NCI-H345 treated with DMSO at 0.1 percent for 48 hours (cell line): ENCODE measurements at regions not wholly inside any gene's neighbourhood (a gene's known extent, or its start where the extent isn't known, plus 50 kb on each side); places are given as distances from the start of the nearest gene placed in this dataset.

Experiments used
- DNase-seq: peaks from one replicate; lab custom pipeline; 2025; ENCODE audit not compliant: unreplicated experiment; lab: John Stamatoyannopoulos, UW

DNA sequence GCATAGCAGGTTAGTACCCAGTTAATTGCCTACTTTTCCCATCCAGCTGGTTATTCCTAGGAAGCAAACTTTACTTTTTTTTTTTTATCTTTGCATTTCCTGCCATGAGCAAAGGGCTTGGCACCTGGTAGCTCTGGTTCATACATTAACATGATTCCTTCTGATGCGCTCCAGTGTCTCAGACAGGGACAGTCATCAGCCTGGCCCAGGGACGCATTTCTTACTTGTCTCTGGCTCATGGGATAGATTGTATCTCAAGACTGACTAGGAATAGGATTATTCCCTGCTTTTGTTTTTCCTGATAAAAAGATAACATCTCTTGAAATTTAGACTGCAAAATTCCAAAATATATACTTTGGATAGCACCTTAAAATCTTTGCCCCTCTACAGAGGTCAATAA, 571.5 kb upstream of the TENM3 start:
- no peak for DNase-seq

DNA sequence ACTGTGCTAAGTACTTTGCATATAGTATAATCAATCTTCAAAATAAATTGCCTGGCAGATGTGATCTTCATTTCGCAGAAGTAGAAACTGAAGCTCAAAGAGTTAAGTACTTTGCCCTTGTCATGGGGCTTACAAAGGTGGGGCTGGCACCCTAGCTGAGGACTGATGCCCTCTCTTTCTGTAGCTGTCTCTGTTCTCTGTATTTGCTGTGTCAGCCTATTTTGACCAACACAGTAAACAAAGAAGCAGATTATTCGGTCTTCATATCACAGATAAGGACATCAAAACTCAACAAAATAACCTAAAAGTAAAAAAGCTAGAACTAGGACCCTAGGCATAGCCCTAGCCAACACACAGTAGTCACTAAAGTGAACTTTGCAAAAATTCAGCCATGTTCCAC, 570.5 kb upstream of the TENM3 start:
- DNase-seq, result no peak

DNA sequence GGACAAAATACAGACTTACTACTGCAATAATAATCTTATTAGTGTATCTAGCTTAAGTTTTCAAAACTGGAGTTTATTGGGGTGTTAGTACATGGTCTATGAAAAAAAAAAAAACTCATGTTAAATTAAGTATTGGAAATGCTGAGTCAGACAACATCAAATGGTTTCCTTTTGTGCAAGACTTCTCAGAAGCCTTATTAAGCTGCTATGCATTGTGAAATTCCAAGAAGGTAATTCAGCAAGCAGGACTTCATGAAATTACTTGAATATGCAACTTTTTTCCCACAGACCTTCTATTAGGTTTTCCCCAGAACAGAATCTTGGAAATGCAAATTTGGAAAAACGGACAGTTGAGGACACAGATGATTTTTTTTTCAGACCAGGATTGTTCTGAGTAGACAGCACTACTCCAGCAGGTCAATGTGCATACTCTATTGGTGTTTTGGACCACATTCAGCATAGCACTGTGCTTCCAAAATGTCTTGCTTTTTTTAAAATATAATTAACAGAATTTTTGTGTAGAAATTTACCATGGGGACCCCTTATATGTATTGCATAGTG, 568.8 kb upstream of the TENM3 start:
- no peak for DNase-seq

DNA sequence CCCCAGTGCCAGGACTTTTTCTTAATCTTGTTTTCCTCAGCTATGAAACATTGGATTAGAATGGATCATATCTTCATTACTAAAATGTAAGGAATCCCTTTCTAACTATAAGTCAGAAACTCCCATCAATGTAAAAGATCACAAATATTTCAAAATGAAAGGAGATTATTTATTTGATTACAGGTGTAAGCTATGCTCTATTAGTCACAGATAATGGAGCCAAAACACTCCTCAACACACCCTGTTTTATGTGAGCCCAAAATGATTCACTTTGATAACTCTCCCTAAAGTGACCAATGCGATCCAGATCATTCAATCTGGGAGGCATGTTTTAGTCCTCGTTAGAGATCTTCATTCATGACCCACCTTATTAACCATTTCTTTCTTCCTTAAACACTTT, 566.7 kb upstream of the TENM3 start:
- DNase-seq, result no peak

DNA sequence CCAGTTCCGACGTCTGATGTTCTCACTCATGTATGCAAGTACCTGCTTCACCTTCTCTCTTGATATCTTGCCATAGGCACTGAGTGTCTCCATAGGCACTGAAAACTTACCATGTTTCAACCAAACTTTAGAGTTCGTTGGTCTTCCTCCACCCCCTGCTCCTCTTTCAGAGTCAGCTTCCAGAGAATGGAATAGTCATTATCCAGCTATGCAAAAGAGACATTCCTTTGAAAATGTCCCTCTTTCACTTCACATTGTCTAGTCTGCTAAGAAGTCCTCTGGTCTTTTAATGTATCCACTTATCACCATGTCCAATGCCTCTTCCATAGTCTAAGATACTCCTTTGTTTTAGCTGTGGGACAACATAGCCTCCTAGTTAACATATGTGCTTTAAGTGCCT, 566.0 kb upstream of the TENM3 start:
- no peak for DNase-seq

DNA sequence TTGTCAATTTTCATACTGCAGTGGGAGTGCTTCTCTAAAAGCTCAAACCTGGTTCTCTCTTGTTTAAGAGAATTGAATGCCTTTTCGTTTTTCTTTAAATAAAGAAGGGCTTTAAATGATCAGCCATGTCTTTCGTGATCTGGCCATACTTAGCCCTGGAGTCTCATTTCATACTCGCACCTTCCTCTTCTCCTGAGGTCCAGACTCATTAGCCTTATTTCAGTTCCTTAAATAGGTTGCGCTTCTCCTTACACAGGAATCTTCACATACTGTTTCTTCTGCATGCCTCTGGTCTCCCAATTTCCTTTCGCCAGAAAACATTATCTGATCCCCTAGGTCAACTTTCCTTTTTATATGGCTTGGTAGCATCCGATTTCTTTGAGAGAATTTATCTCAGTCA, 565.6 kb upstream of the TENM3 start:
- DNase-seq, result no peak

DNA sequence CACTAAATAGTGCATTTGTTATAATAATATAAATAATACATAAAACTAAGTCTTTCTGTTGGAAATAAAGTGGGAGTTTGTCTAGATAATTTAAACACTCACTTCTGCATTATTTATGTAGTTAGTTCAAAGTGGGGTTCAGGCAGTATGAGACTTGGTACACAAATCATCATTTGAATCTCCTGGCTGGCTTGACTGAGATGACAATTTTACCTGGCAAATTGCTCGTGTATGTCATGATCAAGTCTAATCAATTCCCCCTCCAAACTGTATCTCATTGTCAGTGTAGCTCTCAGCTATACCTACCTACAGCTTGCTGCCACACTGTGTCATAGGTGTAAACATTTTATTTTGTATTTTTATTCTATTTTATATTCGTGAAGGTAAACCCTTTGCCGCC, 563.4 kb upstream of the TENM3 start:
- DNase-seq, result no peak

DNA sequence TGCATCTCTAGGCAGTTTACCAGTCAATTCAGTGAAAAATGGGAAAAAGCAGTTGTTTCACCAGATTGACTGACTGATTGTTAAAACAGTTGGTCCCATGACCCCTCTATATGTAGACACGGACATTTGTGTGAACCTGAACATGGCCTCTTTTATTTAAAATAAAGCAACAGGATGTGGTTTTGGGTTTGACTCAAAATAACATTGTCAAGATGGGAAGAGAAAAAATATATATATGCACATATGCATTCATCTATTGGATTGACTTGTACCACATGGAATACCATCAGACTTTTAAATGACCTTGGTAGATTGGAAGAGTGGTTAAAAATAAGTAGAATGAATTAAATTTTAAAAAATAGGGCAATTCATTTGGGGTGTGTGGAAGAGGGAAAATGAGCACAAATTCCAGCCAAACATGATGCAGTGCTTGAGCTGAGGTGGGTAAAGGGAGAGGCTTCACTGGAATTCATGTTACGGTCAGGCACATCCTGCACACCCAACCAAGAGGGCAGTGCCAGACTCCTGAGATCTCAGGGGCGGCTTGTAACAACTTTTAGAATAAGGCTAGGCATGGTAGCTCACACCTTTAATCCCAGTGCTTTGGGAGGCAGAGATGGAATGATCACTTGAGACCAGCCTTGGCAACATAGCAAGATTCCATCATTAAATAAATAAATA, 560.7 kb upstream of the TENM3 start:
- DNase-seq, result no peak

DNA sequence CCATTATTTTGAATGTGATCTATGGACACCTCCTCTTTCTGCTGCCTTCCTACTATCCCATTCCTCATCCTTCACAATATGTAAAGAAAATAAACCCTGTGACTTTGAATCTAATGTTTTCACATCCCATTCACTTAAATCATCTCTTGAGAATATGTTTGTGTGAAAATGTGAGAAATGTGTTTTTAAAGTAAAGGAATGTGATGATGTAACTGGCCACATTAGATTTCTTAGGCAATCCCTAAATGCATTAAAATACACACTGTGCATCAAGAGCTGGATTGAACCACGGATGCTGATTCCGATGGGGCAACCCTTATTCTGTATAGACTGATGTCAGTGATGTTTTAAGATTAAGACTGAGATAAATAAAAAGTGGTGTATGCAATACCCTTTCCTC, 558.9 kb upstream of the TENM3 start:
- DNase-seq, result no peak

DNA sequence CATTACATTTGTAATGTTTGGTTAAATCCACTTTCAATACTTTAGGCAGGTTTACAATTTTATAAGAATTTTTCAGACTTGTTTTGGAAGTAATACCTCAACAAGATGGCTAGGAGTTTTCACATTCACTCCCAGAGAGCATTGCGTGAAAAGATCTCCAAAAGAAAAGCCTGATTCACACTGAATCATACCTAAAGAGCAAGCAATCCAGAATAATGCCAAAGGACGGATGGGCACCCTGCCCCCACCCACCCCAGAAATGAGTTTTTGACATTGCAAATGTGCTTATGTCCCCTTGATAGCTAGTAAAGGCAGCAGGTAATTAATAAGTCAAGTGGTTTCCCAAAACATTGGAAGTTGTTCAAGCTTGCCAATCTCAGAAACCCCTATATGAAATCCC, 557.7 kb upstream of the TENM3 start:
- no peak for DNase-seq

DNA sequence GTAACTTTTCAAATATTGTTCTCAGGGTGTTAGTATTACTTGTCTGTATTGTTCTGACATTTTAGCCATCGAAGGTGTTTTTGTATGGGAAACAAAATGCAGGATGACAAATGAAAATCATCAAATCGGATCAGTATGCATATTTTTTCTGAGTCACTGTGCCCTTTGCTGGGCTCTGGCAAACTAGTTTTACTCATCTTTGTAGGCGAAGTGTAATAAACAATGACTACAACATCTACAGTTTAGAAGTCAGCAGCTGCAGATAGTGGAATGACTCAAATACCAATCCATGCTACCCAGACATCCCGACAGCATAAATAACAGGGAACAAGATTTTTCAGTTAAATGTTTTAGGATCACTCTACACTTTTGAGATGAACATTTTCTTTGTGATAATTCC, 557.3 kb upstream of the TENM3 start:
- DNase-seq, result no peak

DNA sequence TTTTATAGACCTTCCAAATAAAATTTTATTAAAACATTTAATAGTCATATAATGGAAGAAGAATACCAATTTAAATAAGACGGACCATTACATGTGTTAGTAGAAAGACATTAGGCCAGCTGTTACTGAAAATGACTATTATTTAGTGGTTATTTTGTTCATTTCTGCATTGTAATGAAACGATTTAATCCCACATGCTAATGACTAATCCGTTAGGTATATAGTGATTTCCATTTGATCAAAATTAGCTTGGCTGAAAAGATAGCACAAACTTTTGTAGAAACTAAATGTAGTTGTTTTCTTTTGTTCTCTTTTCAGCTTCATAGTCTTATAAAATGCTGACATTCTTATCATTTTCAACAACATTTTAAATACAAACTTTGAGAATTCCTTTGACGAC, 556.1 kb upstream of the TENM3 start:
- DNase-seq, result no peak

DNA sequence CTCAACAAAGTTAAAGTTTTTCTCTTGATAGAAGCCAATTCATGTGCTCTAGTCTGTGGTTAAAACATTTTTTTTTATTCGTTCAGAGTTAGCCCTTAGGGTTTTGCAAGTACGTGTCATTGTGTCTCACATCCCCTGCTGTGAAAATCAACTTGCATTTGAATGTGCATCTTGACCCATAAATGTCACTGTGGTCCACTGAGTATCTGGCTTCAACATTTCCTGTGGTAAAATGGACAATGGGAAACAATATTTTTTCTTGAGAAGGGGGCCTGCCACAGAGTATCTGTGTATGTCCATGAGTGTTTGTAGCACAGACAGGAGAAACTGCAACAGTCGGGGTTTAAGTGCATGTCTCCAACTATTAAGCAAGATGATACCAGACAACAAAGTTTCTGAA, 554.8 kb upstream of the TENM3 start:
- DNase-seq, result no peak

DNA sequence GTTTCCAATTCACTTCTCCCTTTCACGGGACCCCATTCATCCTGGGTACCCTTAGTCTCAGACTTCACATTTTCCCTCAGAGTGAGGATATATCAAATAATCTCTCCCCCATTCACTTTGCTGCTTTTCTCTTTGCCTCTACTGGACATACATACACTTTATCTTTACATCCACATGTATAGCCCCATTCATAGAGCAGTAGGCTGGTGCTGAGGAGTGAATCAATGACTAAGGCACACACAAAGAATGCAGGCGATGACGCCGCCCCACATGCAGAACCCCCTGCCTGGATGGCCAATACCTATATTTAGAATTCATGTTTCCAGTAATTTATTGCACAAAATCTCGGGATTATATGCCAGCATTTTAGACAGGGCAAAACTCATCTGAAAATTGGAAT, 554.3 kb upstream of the TENM3 start:
- DNase-seq, result no peak

DNA sequence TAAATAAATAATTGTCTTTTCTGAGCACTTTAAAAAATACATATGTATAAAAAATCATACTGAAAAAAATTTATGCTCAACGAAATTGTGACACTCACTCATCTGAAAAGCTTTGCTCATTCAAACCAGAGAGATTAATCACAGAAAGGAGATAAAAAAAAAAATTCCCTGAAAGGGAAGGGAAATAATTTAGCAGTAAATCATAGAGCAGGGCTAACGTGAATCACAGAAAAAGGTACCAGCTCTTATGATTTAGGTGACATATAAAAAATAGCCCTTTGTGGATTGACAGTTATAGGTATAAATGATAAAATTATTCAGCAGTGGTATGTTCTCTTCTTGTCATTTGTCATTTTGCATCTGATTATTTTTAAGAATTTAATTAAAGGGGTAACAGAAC, 552.7 kb upstream of the TENM3 start:
- no peak for DNase-seq

DNA sequence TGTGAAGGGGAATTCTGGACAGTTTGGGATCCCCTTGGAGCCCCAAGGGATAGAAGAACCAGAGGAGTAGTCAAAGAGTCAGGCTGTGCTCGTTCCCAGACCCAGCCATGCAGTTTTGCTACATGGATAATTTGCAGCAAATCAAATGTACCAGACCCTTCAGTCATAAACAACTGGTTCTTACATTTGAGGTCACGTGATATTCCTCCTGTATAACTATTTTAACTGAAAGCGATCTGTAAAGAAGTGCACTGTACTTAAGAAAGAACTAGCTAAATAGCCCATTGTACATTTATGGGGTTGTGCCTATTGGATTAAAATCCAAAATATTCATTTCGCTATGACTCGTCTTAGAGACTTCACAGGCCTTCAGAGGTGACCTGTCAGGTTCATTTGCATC, 550.2 kb upstream of the TENM3 start:
- DNase-seq, result no peak

DNA sequence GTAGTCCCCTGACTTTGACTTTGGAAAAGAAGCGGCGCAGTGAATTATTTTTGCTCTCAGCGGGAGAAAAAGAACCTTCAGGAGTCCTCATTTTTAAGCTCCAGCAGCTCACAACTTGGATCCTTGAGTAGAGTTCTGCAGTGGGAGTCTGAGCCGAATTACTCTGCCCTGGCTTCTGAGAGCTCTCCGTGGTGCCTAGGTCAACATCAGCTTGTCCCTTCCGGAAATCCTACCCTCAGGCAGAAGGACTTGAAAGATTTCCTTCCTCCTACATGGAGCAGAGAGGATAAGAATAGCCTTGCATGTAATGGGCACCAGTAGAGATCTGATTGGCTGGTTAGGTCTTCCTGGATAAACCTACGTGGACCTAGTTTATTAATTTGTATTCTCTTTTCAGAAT, 549.7 kb upstream of the TENM3 start:
- no peak for DNase-seq

DNA sequence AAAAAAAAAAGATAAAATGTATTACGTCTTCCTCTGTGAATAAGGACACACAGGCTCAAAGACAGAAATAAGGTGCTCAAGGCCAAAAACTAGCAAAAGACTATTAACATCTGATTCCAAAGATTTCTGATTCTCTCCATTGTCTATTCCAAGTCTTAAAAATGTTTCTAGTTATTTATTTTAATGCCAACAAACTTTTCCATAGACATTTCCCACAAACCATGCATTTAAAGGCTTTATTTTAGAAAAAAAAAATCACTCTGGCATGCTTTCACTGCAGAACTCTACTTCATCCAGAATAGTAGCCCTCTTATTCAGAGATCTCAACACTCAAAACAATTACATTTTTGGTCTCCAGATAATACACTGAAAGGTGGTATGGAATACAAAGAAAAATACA, 545.0 kb upstream of the TENM3 start:
- no peak for DNase-seq

DNA sequence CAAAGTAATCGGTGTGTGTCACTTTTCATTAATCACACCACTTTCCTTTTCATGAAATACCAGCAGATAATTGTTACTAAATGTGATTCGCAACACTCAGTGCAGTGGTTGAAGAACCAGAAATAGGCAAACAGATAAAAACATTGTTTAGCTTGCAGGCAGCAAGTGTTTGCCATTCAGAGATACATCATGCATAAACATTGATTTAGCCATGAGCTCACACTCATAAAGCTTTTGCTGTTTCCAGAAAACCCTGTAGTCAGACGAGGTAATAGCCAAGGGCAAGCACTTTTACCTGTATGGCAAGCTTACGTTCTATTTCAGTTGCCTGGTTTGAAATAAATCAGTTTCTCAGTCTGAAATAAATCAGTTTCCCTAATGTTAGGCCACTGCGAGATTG, 542.0 kb upstream of the TENM3 start:
- DNase-seq, result no peak

DNA sequence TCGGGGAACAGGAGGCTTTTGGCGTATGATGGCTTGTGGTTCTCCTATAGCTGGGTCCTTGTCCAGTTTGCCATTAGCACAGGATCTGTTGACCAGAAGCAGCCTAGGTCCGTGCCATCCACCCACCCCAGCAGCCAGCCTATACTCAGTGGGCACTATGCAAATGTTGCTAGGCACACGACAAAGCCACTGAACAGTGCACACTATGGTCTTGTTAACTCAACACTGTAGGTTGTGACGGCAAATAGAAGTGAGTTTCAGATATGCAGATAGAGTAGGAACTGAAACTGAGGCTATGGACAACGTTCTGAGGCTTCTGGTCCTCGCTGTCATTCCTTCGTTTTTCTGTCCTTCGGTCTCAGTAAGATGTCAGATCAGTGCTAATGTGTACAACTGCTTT, 541.3 kb upstream of the TENM3 start:
- no peak for DNase-seq

DNA sequence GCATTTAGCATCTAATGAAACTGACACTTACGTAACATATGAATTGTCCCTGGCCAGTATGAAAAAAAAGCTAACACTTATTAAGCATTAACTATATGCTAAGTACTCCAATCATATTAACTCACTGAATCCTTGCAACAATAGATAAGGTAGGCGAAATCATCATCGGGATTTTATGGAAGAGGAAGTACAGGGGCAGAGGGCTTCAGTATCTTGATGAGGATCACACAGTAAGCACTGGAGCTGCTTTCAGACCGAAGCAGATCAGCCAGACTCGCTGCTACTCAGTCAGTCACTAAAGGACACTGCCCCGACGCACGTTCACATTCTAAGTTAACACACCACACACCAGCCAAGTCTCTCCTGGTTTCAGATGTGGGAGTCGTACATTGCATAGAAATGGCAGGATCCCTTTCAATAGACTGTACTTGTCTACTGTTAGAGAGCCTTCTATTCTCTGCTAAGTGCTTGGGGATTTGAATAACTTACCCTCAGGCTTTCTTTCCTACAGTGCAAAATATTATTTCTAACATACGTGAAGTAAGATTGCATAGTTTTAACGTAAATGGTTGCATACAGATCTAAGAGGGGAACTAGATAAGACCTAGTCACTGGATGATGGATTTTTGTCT, 540.2 kb upstream of the TENM3 start:
- no peak for DNase-seq

DNA sequence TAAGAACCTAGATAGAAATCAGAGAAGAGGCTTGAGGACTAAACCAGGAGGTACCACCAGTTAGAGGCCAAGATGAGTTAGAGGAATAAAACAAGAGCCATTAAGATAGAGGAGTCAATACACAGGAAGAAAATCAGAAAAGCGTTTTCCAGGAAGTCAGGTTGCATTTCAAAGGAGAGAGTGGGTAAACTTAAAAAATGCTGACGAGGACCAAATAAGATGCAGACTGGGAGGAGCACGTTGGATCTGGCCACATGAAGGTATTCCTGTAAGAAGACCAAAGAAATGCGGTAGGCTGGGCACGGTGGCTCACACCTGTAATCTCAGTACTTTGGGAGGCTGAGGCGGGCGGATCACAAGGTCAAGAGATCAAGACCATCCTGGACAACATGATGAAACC, 533.1 kb upstream of the TENM3 start:
- no peak for DNase-seq

DNA sequence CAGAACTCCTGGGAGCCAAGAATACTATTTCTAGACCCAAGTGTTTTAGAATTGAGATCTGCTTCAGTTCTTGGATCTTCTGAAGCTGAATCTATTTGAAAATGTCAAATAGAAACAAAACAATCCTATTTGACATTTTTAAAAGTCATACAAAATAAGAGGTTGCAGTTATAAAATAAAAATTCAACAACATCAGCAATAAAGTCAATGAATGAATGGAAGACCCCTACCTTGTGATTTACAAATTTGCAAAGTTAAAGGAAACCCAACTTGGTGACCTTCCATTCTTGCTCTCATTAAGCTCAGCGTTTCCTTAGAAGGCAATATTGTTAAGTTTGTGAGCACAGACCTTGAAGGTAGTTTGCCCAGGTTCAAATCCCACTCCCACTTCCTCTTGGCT, 531.8 kb upstream of the TENM3 start:
- DNase-seq, result no peak
